ENCODE measurements at regions not wholly inside any gene's neighbourhood (a gene's known extent, or its start where the extent isn't known, plus 50 kb on each side); places are given as distances from the start of the nearest gene placed in this dataset.
"Not testable (repeated sequence)": the region's sequence is repeated elsewhere in the genome, so short reads cannot be mapped to it uniquely, and the experiment has no call there.

- DNase-seq (ENCODE audit: low read depth, low spot score): no peak
These were observed 1897.6 kb upstream of the FLRT2 start for GRCh38 chr14:83632375-83632774.

GRCh38 chr14:83638748-83639504, 1891.0 kb upstream of the FLRT2 start:
- no peak for DNase-seq (ENCODE audit: low read depth, low spot score)

- not testable (repeated sequence) for DNase-seq (ENCODE audit: low read depth, low spot score)
These were observed 1890.5 kb upstream of the FLRT2 start for GRCh38 chr14:83639505-83639875.

GRCh38 chr14:83646228-83646627, 1883.7 kb upstream of the FLRT2 start:
- DNase-seq (ENCODE audit: low read depth, low spot score): no peak

GRCh38 chr14:83660597-83660996, 1869.3 kb upstream of the FLRT2 start:
- DNase-seq (ENCODE audit: low read depth, low spot score): no peak

GRCh38 chr14:83664389-83664788, 1865.6 kb upstream of the FLRT2 start:
- no peak for DNase-seq (ENCODE audit: low read depth, low spot score)

- DNase-seq (ENCODE audit: low read depth, low spot score): no peak
These were observed 1840.7 kb upstream of the FLRT2 start for GRCh38 chr14:83689265-83689664.

GRCh38 chr14:83697099-83697498, 1832.8 kb upstream of the FLRT2 start:
- DNase-seq (ENCODE audit: low read depth, low spot score): no peak

- DNase-seq (ENCODE audit: low read depth, low spot score): no peak
These were observed 1827.3 kb upstream of the FLRT2 start for GRCh38 chr14:83702619-83703018.

- no peak for DNase-seq (ENCODE audit: low read depth, low spot score)
These were observed 1823.6 kb upstream of the FLRT2 start for GRCh38 chr14:83706231-83706954.

- peak; percentile 2 for DNase-seq (ENCODE audit: low read depth, low spot score)
These were observed 1822.9 kb upstream of the FLRT2 start for GRCh38 chr14:83707056-83707455.

- DNase-seq (ENCODE audit: low read depth, low spot score): no peak
These were observed 1820.8 kb upstream of the FLRT2 start for GRCh38 chr14:83709116-83709515.

- no peak for DNase-seq (ENCODE audit: low read depth, low spot score)
These were observed 1818.9 kb upstream of the FLRT2 start for GRCh38 chr14:83711046-83711445.

- no peak for DNase-seq (ENCODE audit: low read depth, low spot score)
These were observed 1817.4 kb upstream of the FLRT2 start for GRCh38 chr14:83712418-83713129.

- DNase-seq (ENCODE audit: low read depth, low spot score): no peak
These were observed 1816.2 kb upstream of the FLRT2 start for GRCh38 chr14:83713732-83714131.

GRCh38 chr14:83714151-83714550, 1815.8 kb upstream of the FLRT2 start:
- no peak for DNase-seq (ENCODE audit: low read depth, low spot score)

GRCh38 chr14:83719435-83719834, 1810.5 kb upstream of the FLRT2 start:
- DNase-seq (ENCODE audit: low read depth, low spot score): not testable (repeated sequence)

- no peak for DNase-seq (ENCODE audit: low read depth, low spot score)
These were observed 1796.3 kb upstream of the FLRT2 start for GRCh38 chr14:83733670-83734069.

- DNase-seq (ENCODE audit: low read depth, low spot score): no peak
These were observed 1795.5 kb upstream of the FLRT2 start for GRCh38 chr14:83734431-83734830.

- no peak for DNase-seq (ENCODE audit: low read depth, low spot score)
These were observed 1788.7 kb upstream of the FLRT2 start for GRCh38 chr14:83741269-83741668.

GRCh38 chr14:83744224-83744623, 1785.7 kb upstream of the FLRT2 start:
- DNase-seq (ENCODE audit: low read depth, low spot score): no peak

GRCh38 chr14:83744891-83745290, 1785.1 kb upstream of the FLRT2 start:
- no peak for DNase-seq (ENCODE audit: low read depth, low spot score)
